ENCODE measurements at regions not wholly inside any gene's neighbourhood (a gene's known extent, or its start where the extent isn't known, plus 50 kb on each side); places are given as distances from the start of the nearest gene placed in this dataset.

- no peak for TF ChIP-seq CTCF (conservative IDR thresholded peaks at IDR 0.05; ENCODE audit: low read depth, low read length)
- no peak for TF ChIP-seq EZH2 (IDR thresholded peaks at IDR 0.05; ENCODE audit: borderline replicate concordance, low read depth, low read length, poor library complexity, severe bottlenecking)
Measured at GRCh38 chr20:56776345-56776744, 147.2 kb downstream of the TFAP2C start.
